ENCODE measurements at regions not wholly inside any gene's neighbourhood (a gene's known extent, or its start where the extent isn't known, plus 50 kb on each side); places are given as distances from the start of the nearest gene placed in this dataset.

DNA sequence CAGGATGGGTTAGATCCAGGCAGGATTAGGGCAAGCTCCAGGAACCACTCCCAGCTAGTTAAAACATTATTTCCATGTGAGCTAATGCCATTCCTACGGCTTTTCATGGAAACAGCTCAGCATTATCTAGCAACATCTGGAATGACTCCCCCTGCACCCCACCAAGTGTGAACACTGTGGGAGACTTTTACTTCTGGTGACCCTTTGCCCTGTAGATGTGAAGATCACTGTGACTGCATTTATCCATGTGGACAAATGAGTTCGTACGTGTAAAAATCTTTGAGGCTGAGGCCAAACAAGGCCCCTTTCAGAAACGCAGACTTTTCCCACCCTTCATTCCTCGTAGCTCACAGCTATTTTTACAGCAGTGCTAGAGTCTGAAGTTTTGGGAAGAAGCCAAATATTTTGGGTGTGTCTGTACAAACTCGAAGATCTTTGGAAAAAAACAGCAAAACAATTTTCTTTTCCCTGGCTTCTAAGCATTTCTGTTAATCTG lies 221.8 kb upstream of the SOX4 start:
- TF ChIP-seq, protein P1, sequence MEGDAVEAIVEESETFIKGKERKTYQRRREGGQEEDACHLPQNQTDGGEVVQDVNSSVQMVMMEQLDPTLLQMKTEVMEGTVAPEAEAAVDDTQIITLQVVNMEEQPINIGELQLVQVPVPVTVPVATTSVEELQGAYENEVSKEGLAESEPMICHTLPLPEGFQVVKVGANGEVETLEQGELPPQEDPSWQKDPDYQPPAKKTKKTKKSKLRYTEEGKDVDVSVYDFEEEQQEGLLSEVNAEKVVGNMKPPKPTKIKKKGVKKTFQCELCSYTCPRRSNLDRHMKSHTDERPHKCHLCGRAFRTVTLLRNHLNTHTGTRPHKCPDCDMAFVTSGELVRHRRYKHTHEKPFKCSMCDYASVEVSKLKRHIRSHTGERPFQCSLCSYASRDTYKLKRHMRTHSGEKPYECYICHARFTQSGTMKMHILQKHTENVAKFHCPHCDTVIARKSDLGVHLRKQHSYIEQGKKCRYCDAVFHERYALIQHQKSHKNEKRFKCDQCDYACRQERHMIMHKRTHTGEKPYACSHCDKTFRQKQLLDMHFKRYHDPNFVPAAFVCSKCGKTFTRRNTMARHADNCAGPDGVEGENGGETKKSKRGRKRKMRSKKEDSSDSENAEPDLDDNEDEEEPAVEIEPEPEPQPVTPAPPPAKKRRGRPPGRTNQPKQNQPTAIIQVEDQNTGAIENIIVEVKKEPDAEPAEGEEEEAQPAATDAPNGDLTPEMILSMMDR (IDR thresholded peaks at IDR 0.05), result no peak
- TF ChIP-seq POLR2A (IDR thresholded peaks at IDR 0.05), result no peak
